ENCODE measurements at regions not wholly inside any gene's neighbourhood (a gene's known extent, or its start where the extent isn't known, plus 50 kb on each side); places are given as distances from the start of the nearest gene placed in this dataset.

GRCh38 chr13:87884884-87885283 is 213.7 kb downstream of the SLITRK5 start:
- no peaks in the 10 kb centered on the region for H3K4me1 ChIP-seq
- H3K4me3 ChIP-seq, result no peak overlapping the region
- DNase-seq (ENCODE audit: extremely low spot score in 2 of 2), result no peak
- no peaks in the 10 kb centered on the region for H3K9me3 ChIP-seq
- intact Hi-C loops (cut with DNase I), result no loop called here
- H3K36me3 ChIP-seq, result no peaks in the 10 kb centered on the region
- TF ChIP-seq POLR2AphosphoS5 (IDR thresholded peaks at IDR 0.05; ENCODE audit: insufficient read depth in 1 of 2, low read depth in 1 of 2) (no peak), CTCF (IDR thresholded peaks at IDR 0.05) (no peak), POLR2A (IDR thresholded peaks at IDR 0.05) (no peak)
- no peak overlapping the region for H3K27ac ChIP-seq
- no peaks in the 10 kb centered on the region for H3K27me3 ChIP-seq

GRCh38 chr13:87887459-87888123 is 216.4 kb downstream of the SLITRK5 start:
- no peaks in the 10 kb centered on the region for H3K27me3 ChIP-seq
- no peaks in the 10 kb centered on the region for H3K36me3 ChIP-seq
- DNase-seq (ENCODE audit: extremely low spot score in 2 of 2), result no peak
- H3K4me1 ChIP-seq, result no peaks in the 10 kb centered on the region
- TF ChIP-seq CTCF (IDR thresholded peaks at IDR 0.05) (no peak), POLR2AphosphoS5 (IDR thresholded peaks at IDR 0.05; ENCODE audit: insufficient read depth in 1 of 2, low read depth in 1 of 2) (no peak), POLR2A (IDR thresholded peaks at IDR 0.05) (no peak)
- no peak overlapping the region for H3K4me3 ChIP-seq
- H3K9me3 ChIP-seq, result no peaks in the 10 kb centered on the region
- intact Hi-C loops (cut with DNase I), result no loop called here
- no peak overlapping the region for H3K27ac ChIP-seq

GRCh38 chr13:87889254-87889653 is 218.1 kb downstream of the SLITRK5 start:
- no peak for TF ChIP-seq POLR2AphosphoS5 (IDR thresholded peaks at IDR 0.05; ENCODE audit: insufficient read depth in 1 of 2, low read depth in 1 of 2)
- TF ChIP-seq CTCF (IDR thresholded peaks at IDR 0.05), result no peak
- TF ChIP-seq POLR2A (IDR thresholded peaks at IDR 0.05), result no peak
- H3K9me3 ChIP-seq, result no peaks in the 10 kb centered on the region
- H3K27me3 ChIP-seq, result no peaks in the 10 kb centered on the region
- H3K27ac ChIP-seq, result no peak overlapping the region
- intact Hi-C loops (cut with DNase I), result no loop called here
- H3K4me3 ChIP-seq, result no peak overlapping the region
- no peak for DNase-seq (ENCODE audit: extremely low spot score in 2 of 2)
- no peaks in the 10 kb centered on the region for H3K4me1 ChIP-seq
- H3K36me3 ChIP-seq, result no peaks in the 10 kb centered on the region

GRCh38 chr13:87893186-87893585 is 222.0 kb downstream of the SLITRK5 start:
- Histone ChIP-seq H3K27ac (no peak overlapping the region), H3K27me3 (no peaks in the 10 kb centered on the region), H3K36me3 (no peaks in the 10 kb centered on the region), H3K9me3 (no peaks in the 10 kb centered on the region), H3K4me3 (no peak overlapping the region), H3K4me1 (no peaks in the 10 kb centered on the region)
- no peak for DNase-seq (ENCODE audit: extremely low spot score in 2 of 2)
- intact Hi-C loops (cut with DNase I), result no loop called here
- TF ChIP-seq POLR2AphosphoS5 (IDR thresholded peaks at IDR 0.05; ENCODE audit: insufficient read depth in 1 of 2, low read depth in 1 of 2) (no peak), POLR2A (IDR thresholded peaks at IDR 0.05) (no peak), CTCF (IDR thresholded peaks at IDR 0.05) (no peak)

- H3K27ac ChIP-seq, result no peak overlapping the region
- no peak for DNase-seq (ENCODE audit: extremely low spot score in 2 of 2)
- H3K9me3 ChIP-seq, result no peaks in the 10 kb centered on the region
- H3K27me3 ChIP-seq, result no peaks in the 10 kb centered on the region
- TF ChIP-seq POLR2A (IDR thresholded peaks at IDR 0.05), result no peak
- no peak for TF ChIP-seq CTCF (IDR thresholded peaks at IDR 0.05)
- no peak for TF ChIP-seq POLR2AphosphoS5 (IDR thresholded peaks at IDR 0.05; ENCODE audit: insufficient read depth in 1 of 2, low read depth in 1 of 2)
- intact Hi-C loops (cut with DNase I), result no loop called here
- no peaks in the 10 kb centered on the region for H3K36me3 ChIP-seq
- no peak overlapping the region for H3K4me3 ChIP-seq
- no peaks in the 10 kb centered on the region for H3K4me1 ChIP-seq
These were observed 222.9 kb downstream of the SLITRK5 start for GRCh38 chr13:87894059-87894458.

All from vagina (tissue), 2 donors.